Liver (tissue), 8 donors: ENCODE measurements at regions not wholly inside any gene's neighbourhood (a gene's known extent, or its start where the extent isn't known, plus 50 kb on each side); places are given as distances from the start of the nearest gene placed in this dataset.

Experiments used
- DNase-seq: peaks from one replicate; pipeline ENCODE4 v3.0.0-alpha.2; 2017; ENCODE audit warnings: low spot score
- H3K27ac ChIP-seq, 2 donors: one replicate each; pipeline ENCODE4 v1.7.0; 2013; ENCODE audit warnings: inconsistent platforms in 2 of 2, low read length in 2 of 2, control low read depth in 1 of 2, low read depth in 1 of 2, mild to moderate bottlenecking in 1 of 2
- H3K27me3 ChIP-seq, 4 donors: one replicate each; pipeline versions ENCODE4 v1.6.1 to v1.7.0; 2013; ENCODE audit warnings: low read length in 3 of 4, inconsistent platforms in 1 of 4, mild to moderate bottlenecking in 1 of 4, moderate library complexity in 1 of 4; ENCODE audit not compliant: control insufficient read depth in 4 of 4, insufficient read depth in 4 of 4
- H3K36me3 ChIP-seq, 4 donors: one replicate each; pipeline versions ENCODE4 v1.6.1 to v1.7.0; 2013; ENCODE audit warnings: low read length in 3 of 4, mild to moderate bottlenecking in 3 of 4, low read depth in 1 of 4, moderate library complexity in 1 of 4; ENCODE audit not compliant: control insufficient read depth in 4 of 4, insufficient read depth in 3 of 4
- H3K4me1 ChIP-seq, 4 donors: one replicate each; pipeline versions ENCODE4 v1.6.1 to v1.7.0; 2013; ENCODE audit warnings: low read length in 3 of 4, mild to moderate bottlenecking in 3 of 4, moderate library complexity in 1 of 4; ENCODE audit not compliant: control insufficient read depth in 4 of 4, insufficient read depth in 4 of 4
- H3K4me3 ChIP-seq, 3 donors: one replicate each; pipeline versions ENCODE4 v1.6.1 to v1.7.0; 2013; ENCODE audit warnings: low read length in 3 of 3, control low read depth in 1 of 3, low read depth in 1 of 3, mild to moderate bottlenecking in 1 of 3
- H3K9ac ChIP-seq, 2 donors: one replicate each; pipeline ENCODE4 v1.7.0; 2013; ENCODE audit warnings: low read length in 2 of 2, mild to moderate bottlenecking in 2 of 2, moderate library complexity in 2 of 2, control low read depth in 1 of 2, low read depth in 1 of 2
- H3K9me3 ChIP-seq, 4 donors: one replicate each; pipeline versions ENCODE4 v1.6.1 to v1.7.0; 2013; ENCODE audit warnings: low read length in 3 of 4; ENCODE audit not compliant: control insufficient read depth in 4 of 4
- EGR1 ChIP-seq, 2 donors: IDR thresholded peaks; 2 replicates each; pipeline ENCODE4 v1.6.1; 2016 to 2018; ENCODE audit warnings: antibody characterized with exemption in 2 of 2, low read depth in 2 of 2
- FOXA1 ChIP-seq: IDR thresholded peaks from 2 replicates; pipeline ENCODE4 v1.6.1; 2016; ENCODE audit warnings: antibody characterized with exemption
- FOXA2 ChIP-seq: IDR thresholded peaks from 2 replicates; pipeline ENCODE4 v1.6.1; 2016; ENCODE audit warnings: antibody characterized with exemption
- GABPA ChIP-seq, 2 donors: IDR thresholded peaks in 1 of 2; conservative IDR thresholded peaks in 1 of 2; 2 replicates each; pipeline ENCODE4 v1.6.1; 2016; ENCODE audit warnings: antibody characterized with exemption in 2 of 2, mild to moderate bottlenecking in 1 of 2, moderate library complexity in 1 of 2
- HNF4A ChIP-seq, 2 donors: conservative IDR thresholded peaks; 2 replicates each; pipeline ENCODE4 v1.6.1; 2016; ENCODE audit warnings: antibody characterized with exemption in 2 of 2, mild to moderate bottlenecking in 2 of 2
- HNF4G ChIP-seq: IDR thresholded peaks from 2 replicates; pipeline ENCODE4 v1.6.1; 2016; ENCODE audit warnings: antibody characterized with exemption
- JUND ChIP-seq, 2 donors: IDR thresholded peaks; 2 replicates each; pipeline ENCODE4 v1.6.1; 2016; ENCODE audit warnings: antibody characterized with exemption in 2 of 2
- NR2F2 ChIP-seq: IDR thresholded peaks from 2 replicates; pipeline ENCODE4 v1.6.1; 2016; ENCODE audit warnings: antibody characterized with exemption
- RAD21 ChIP-seq, 2 donors: IDR thresholded peaks; 2 replicates each; pipeline ENCODE4 v1.6.1; 2016; ENCODE audit warnings: antibody characterized with exemption in 2 of 2, mild to moderate bottlenecking in 2 of 2
- RXRA ChIP-seq, 2 donors: IDR thresholded peaks; 2 replicates each; pipeline ENCODE4 v1.6.1; 2017 to 2018; ENCODE audit warnings: antibody characterized with exemption in 2 of 2, mild to moderate bottlenecking in 1 of 2
- SP1 ChIP-seq: IDR thresholded peaks from 2 replicates; pipeline ENCODE4 v1.6.1; 2018; ENCODE audit warnings: antibody characterized with exemption, mild to moderate bottlenecking
- TAF1 ChIP-seq: conservative IDR thresholded peaks from 2 replicates; pipeline ENCODE4 v1.6.1; 2016; ENCODE audit warnings: antibody characterized with exemption, mild to moderate bottlenecking
- YY1 ChIP-seq: IDR thresholded peaks from 2 replicates; pipeline ENCODE4 v1.6.1; 2016; ENCODE audit warnings: antibody characterized with exemption, mild to moderate bottlenecking
- WGBS: extraction: QIAGEN DNeasy Blood & Tissue Kit; methylation state at CpG from one replicate; pipeline ENCODE4 v1.1.7; 2013; 5-methylcytosine and 5-hydroxymethylcytosine counted together
- TF ChIP-seq, protein P1 (sequence below): IDR thresholded peaks from 2 replicates; pipeline ENCODE4 v1.6.1; 2016; ENCODE audit warnings: antibody characterized with exemption
- TF ChIP-seq, protein P2 (sequence below): IDR thresholded peaks from 2 replicates; pipeline ENCODE4 v1.6.1; 2016; ENCODE audit warnings: antibody characterized with exemption
- TF ChIP-seq, protein P3 (sequence below): IDR thresholded peaks from 2 replicates; pipeline ENCODE4 v1.6.1; 2016; ENCODE audit warnings: antibody characterized with exemption
- TF ChIP-seq, protein P4 (sequence below): fragments of 150-350 bp; IDR thresholded peaks from 2 replicates; pipeline ENCODE4 v1.5.1; 2017; ENCODE audit warnings: improper control_type of control experiment, low read depth, low read length; ENCODE audit not compliant: missing input control
- TF ChIP-seq, protein P5 (sequence below): IDR thresholded peaks from 2 replicates; pipeline ENCODE4 v1.6.1; 2016; ENCODE audit warnings: antibody characterized with exemption, mild to moderate bottlenecking
- donor health status: healthy.
- donor health status: healthy.
- donor health status: healthy.
- donor health status: healthy.
- donor health status: healthy.

- no peak overlapping the region for H3K9ac ChIP-seq
- WGBS, result 52% methylated on average over 4 of the region's 4 CpGs
- no peak overlapping the region for H3K27ac ChIP-seq
- TF ChIP-seq, protein P1, sequence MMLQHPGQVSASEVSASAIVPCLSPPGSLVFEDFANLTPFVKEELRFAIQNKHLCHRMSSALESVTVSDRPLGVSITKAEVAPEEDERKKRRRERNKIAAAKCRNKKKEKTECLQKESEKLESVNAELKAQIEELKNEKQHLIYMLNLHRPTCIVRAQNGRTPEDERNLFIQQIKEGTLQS, result no peak
- TF ChIP-seq RAD21 (IDR thresholded peaks at IDR 0.05) (no peak), TAF1 (no peak), GABPA (IDR thresholded peaks at IDR 0.05 in 1 of 2, conservative IDR thresholded peaks at IDR 0.05 in 1 of 2) (no peak), RXRA (IDR thresholded peaks at IDR 0.05) (no peak), YY1 (no peak), SP1 (no peak), HNF4G (no peak), HNF4A (conservative IDR thresholded peaks at IDR 0.05) (no peak), JUND (IDR thresholded peaks at IDR 0.05) (no peak), FOXA2 (no peak), NR2F2 (no peak), EGR1 (IDR thresholded peaks at IDR 0.05; ENCODE audit: low read depth in 2 of 2) (no peak), FOXA1 (no peak)
- TF ChIP-seq, protein P2, sequence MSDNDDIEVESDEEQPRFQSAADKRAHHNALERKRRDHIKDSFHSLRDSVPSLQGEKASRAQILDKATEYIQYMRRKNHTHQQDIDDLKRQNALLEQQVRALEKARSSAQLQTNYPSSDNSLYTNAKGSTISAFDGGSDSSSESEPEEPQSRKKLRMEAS, result no peak
- TF ChIP-seq, protein P3, sequence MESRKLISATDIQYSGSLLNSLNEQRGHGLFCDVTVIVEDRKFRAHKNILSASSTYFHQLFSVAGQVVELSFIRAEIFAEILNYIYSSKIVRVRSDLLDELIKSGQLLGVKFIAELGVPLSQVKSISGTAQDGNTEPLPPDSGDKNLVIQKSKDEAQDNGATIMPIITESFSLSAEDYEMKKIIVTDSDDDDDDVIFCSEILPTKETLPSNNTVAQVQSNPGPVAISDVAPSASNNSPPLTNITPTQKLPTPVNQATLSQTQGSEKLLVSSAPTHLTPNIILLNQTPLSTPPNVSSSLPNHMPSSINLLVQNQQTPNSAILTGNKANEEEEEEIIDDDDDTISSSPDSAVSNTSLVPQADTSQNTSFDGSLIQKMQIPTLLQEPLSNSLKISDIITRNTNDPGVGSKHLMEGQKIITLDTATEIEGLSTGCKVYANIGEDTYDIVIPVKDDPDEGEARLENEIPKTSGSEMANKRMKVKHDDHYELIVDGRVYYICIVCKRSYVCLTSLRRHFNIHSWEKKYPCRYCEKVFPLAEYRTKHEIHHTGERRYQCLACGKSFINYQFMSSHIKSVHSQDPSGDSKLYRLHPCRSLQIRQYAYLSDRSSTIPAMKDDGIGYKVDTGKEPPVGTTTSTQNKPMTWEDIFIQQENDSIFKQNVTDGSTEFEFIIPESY, result no peak
- TF ChIP-seq, protein P4, sequence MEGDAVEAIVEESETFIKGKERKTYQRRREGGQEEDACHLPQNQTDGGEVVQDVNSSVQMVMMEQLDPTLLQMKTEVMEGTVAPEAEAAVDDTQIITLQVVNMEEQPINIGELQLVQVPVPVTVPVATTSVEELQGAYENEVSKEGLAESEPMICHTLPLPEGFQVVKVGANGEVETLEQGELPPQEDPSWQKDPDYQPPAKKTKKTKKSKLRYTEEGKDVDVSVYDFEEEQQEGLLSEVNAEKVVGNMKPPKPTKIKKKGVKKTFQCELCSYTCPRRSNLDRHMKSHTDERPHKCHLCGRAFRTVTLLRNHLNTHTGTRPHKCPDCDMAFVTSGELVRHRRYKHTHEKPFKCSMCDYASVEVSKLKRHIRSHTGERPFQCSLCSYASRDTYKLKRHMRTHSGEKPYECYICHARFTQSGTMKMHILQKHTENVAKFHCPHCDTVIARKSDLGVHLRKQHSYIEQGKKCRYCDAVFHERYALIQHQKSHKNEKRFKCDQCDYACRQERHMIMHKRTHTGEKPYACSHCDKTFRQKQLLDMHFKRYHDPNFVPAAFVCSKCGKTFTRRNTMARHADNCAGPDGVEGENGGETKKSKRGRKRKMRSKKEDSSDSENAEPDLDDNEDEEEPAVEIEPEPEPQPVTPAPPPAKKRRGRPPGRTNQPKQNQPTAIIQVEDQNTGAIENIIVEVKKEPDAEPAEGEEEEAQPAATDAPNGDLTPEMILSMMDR, result no peak
- TF ChIP-seq, protein P5, sequence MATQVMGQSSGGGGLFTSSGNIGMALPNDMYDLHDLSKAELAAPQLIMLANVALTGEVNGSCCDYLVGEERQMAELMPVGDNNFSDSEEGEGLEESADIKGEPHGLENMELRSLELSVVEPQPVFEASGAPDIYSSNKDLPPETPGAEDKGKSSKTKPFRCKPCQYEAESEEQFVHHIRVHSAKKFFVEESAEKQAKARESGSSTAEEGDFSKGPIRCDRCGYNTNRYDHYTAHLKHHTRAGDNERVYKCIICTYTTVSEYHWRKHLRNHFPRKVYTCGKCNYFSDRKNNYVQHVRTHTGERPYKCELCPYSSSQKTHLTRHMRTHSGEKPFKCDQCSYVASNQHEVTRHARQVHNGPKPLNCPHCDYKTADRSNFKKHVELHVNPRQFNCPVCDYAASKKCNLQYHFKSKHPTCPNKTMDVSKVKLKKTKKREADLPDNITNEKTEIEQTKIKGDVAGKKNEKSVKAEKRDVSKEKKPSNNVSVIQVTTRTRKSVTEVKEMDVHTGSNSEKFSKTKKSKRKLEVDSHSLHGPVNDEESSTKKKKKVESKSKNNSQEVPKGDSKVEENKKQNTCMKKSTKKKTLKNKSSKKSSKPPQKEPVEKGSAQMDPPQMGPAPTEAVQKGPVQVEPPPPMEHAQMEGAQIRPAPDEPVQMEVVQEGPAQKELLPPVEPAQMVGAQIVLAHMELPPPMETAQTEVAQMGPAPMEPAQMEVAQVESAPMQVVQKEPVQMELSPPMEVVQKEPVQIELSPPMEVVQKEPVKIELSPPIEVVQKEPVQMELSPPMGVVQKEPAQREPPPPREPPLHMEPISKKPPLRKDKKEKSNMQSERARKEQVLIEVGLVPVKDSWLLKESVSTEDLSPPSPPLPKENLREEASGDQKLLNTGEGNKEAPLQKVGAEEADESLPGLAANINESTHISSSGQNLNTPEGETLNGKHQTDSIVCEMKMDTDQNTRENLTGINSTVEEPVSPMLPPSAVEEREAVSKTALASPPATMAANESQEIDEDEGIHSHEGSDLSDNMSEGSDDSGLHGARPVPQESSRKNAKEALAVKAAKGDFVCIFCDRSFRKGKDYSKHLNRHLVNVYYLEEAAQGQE, result no peak
- no peak overlapping the region for H3K4me3 ChIP-seq
- no peak for DNase-seq
- peaks cover 2 to 8% (median 4%) of the 10 kb centered on the region in 4 donors for H3K9me3 ChIP-seq
- H3K27me3 ChIP-seq, result no peaks in the 10 kb centered on the region
- H3K4me1 ChIP-seq, result no peaks in the 10 kb centered on the region
- H3K36me3 ChIP-seq, result no peaks in the 10 kb centered on the region
Measured at GRCh38 chr7:56218510-56218909, 102.3 kb upstream of the NUPR2 start.
